ENCODE measurements at regions not wholly inside any gene's neighbourhood (a gene's known extent, or its start where the extent isn't known, plus 50 kb on each side); places are given as distances from the start of the nearest gene placed in this dataset.

- no peak overlapping the region for H3K4me3 ChIP-seq (ENCODE audit: low read depth in 2 of 2, low read length in 2 of 2)
- CTCF ChIA-PET = no interaction called here
- H3K27ac ChIP-seq (ENCODE audit: low read length) = peak overlapping the region; percentile 54; the same call in 1 of the 2 replicates
- no peak for TF ChIP-seq SIN3A (IDR thresholded peaks at IDR 0.05; ENCODE audit: borderline replicate concordance, insufficient read depth, low read depth, low read length)
- H3K4me1 ChIP-seq (ENCODE audit: control insufficient read depth, insufficient read depth, low read length) = peaks cover 16% of the 10 kb centered on the region
- in situ Hi-C loops (cut with HindIII; ENCODE audit: low pct_unique_long_range_greater_than_20kb, low sequenced_read_pairs) = no loop called here
- H3K9me3 ChIP-seq (ENCODE audit: control insufficient read depth, insufficient read depth, low read depth, low read length) = peaks cover 7% of the 10 kb centered on the region; the same call in 1 of the 2 replicates
- BruUV-seq (replicated peaks) = no TSS peak
- intact Hi-C loops (cut with micrococcal nuclease; ENCODE audit: unreplicated experiment) = no loop called here
- no peaks in the 10 kb centered on the region for H3K27me3 ChIP-seq (ENCODE audit: control insufficient read depth, insufficient read depth, low read length)
- ATAC-seq = no peak
- DNase-seq (ENCODE audit: low read depth, low spot score) = no peak
- POLR2A ChIA-PET = no interaction called here
- no peaks in the 10 kb centered on the region for H3K36me3 ChIP-seq (ENCODE audit: control insufficient read depth, insufficient read depth, low read length)
Measured at GRCh38 chr12:124696693-124697476, 129.5 kb upstream of the NCOR2 start.

- in situ Hi-C loops (cut with HindIII; ENCODE audit: low pct_unique_long_range_greater_than_20kb, low sequenced_read_pairs) = no loop called here
- TF ChIP-seq, protein P1, sequence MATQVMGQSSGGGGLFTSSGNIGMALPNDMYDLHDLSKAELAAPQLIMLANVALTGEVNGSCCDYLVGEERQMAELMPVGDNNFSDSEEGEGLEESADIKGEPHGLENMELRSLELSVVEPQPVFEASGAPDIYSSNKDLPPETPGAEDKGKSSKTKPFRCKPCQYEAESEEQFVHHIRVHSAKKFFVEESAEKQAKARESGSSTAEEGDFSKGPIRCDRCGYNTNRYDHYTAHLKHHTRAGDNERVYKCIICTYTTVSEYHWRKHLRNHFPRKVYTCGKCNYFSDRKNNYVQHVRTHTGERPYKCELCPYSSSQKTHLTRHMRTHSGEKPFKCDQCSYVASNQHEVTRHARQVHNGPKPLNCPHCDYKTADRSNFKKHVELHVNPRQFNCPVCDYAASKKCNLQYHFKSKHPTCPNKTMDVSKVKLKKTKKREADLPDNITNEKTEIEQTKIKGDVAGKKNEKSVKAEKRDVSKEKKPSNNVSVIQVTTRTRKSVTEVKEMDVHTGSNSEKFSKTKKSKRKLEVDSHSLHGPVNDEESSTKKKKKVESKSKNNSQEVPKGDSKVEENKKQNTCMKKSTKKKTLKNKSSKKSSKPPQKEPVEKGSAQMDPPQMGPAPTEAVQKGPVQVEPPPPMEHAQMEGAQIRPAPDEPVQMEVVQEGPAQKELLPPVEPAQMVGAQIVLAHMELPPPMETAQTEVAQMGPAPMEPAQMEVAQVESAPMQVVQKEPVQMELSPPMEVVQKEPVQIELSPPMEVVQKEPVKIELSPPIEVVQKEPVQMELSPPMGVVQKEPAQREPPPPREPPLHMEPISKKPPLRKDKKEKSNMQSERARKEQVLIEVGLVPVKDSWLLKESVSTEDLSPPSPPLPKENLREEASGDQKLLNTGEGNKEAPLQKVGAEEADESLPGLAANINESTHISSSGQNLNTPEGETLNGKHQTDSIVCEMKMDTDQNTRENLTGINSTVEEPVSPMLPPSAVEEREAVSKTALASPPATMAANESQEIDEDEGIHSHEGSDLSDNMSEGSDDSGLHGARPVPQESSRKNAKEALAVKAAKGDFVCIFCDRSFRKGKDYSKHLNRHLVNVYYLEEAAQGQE (IDR thresholded peaks at IDR 0.05; ENCODE audit: insufficient read depth in 1 of 2, low read depth in 2 of 2, low read length in 1 of 2) = peak; percentile 86 to 93
- no peak for TF ChIP-seq TCF7L2 (IDR thresholded peaks at IDR 0.05; ENCODE audit: low read depth, low read length)
- TF ChIP-seq SIN3A (IDR thresholded peaks at IDR 0.05; ENCODE audit: borderline replicate concordance, insufficient read depth, low read depth, low read length) = no peak
- TF ChIP-seq POLR2AphosphoS5 (IDR thresholded peaks at IDR 0.05; ENCODE audit: low read depth, low read length) = no peak
- DNase-seq (ENCODE audit: low read depth, low spot score) (no peak), ATAC-seq (0 out of 2 replicates have a peak, but pooled peaks have one; percentile 30)
- H3K36me3 ChIP-seq (ENCODE audit: control insufficient read depth, insufficient read depth, low read length) = no peaks in the 10 kb centered on the region
- no TSS peak for BruUV-seq (replicated peaks)
- ChIA-PET POLR2A (interaction anchor here (0.6 kb wide), 2 partner anchors 66 to 155 kb away, joined by 3 to 5 read pairs; no protein-coding TSS in a partner anchor), CTCF (no interaction called here)
- H3K27me3 ChIP-seq (ENCODE audit: control insufficient read depth, insufficient read depth, low read length) = no peaks in the 10 kb centered on the region
- intact Hi-C loops (cut with micrococcal nuclease; ENCODE audit: unreplicated experiment) = no loop called here
- H3K9me3 ChIP-seq (ENCODE audit: control insufficient read depth, insufficient read depth, low read depth, low read length) = peaks cover 7% of the 10 kb centered on the region; the same call in 1 of the 2 replicates
- peaks cover 16% of the 10 kb centered on the region for H3K4me1 ChIP-seq (ENCODE audit: control insufficient read depth, insufficient read depth, low read length)
- H3K27ac ChIP-seq (ENCODE audit: low read length) = no peak overlapping the region
- H3K4me3 ChIP-seq (ENCODE audit: low read depth in 2 of 2, low read length in 2 of 2) = no peak overlapping the region
Measured at GRCh38 chr12:124695861-124696260, 128.4 kb upstream of the NCOR2 start.

- intact Hi-C loops (cut with micrococcal nuclease; ENCODE audit: unreplicated experiment) (no loop called here), in situ Hi-C loops (cut with HindIII; ENCODE audit: low pct_unique_long_range_greater_than_20kb, low sequenced_read_pairs) (no loop called here)
- no TSS peak for BruUV-seq (replicated peaks)
- peak; percentile 78 for ATAC-seq
- no peak for DNase-seq (ENCODE audit: low read depth, low spot score)
- Histone ChIP-seq H3K27ac (ENCODE audit: low read length) (peak overlapping the region; percentile 3; the same call in 1 of the 2 replicates), H3K4me1 (ENCODE audit: control insufficient read depth, insufficient read depth, low read length) (peaks cover 15% of the 10 kb centered on the region), H3K27me3 (ENCODE audit: control insufficient read depth, insufficient read depth, low read length) (no peaks in the 10 kb centered on the region), H3K9me3 (ENCODE audit: control insufficient read depth, insufficient read depth, low read depth, low read length) (peaks cover 7% of the 10 kb centered on the region; the same call in 1 of the 2 replicates), H3K4me3 (ENCODE audit: low read depth in 2 of 2, low read length in 2 of 2) (no peak overlapping the region; a peak in 1 of 4 replicates), H3K36me3 (ENCODE audit: control insufficient read depth, insufficient read depth, low read length) (no peaks in the 10 kb centered on the region)
- TF ChIP-seq, protein P1 (IDR thresholded peaks at IDR 0.05; ENCODE audit: insufficient read depth in 1 of 2, low read depth in 2 of 2, low read length in 1 of 2) = no peak
- TF ChIP-seq SIN3A (IDR thresholded peaks at IDR 0.05; ENCODE audit: borderline replicate concordance, insufficient read depth, low read depth, low read length) (no peak), POLR2AphosphoS5 (IDR thresholded peaks at IDR 0.05; ENCODE audit: low read depth, low read length) (no peak), TCF7L2 (IDR thresholded peaks at IDR 0.05; ENCODE audit: low read depth, low read length) (no peak), CTCF (IDR thresholded peaks at IDR 0.05) (no peak)
- ChIA-PET POLR2A (no interaction called here), CTCF (no interaction called here)
Measured at GRCh38 chr12:124694846-124695497, 127.6 kb upstream of the NCOR2 start.

Data from Panc1 (cell line).